OCI-LY7 (cell line): ENCODE measurements at regions not wholly inside any gene's neighbourhood (a gene's known extent, or its start where the extent isn't known, plus 50 kb on each side); places are given as distances from the start of the nearest gene placed in this dataset.

Experiments used
- BruUV-seq: library from RNA; stranded (reverse); fragments of 400-500 nt; replicated peaks from 2 replicates; lab custom pipeline; 2021; lab: Mats Ljungman, UMichigan
- CTCF ChIA-PET: fragments of 300-600 bp; sonication (Branson Sonifier 250); formaldehyde crosslinking; loops from one replicate; lab custom pipeline; 2022; ENCODE audit warnings: antibody characterized with exemption; ENCODE audit not compliant: unreplicated experiment; lab: Charles Lee
- POLR2A ChIA-PET: fragments of 300-600 bp; sonication (Branson Sonifier 250); formaldehyde crosslinking; loops from one replicate; lab custom pipeline; 2022; ENCODE audit warnings: antibody characterized with exemption; lab: Charles Lee
- DNase-seq: peaks from one replicate; pipeline ENCODE4 v3.0.0-alpha.2; 2015; ENCODE audit warnings: low spot score
- H2AFZ ChIP-seq: fragments of 200-600 bp; sonication (generic), shearing (Covaris generic); 2 replicates; pipeline ENCODE4 v1.6.1; 2014; ENCODE audit warnings: mild to moderate bottlenecking, antibody characterized with exemption, low read length, moderate library complexity
- H3K27ac ChIP-seq: fragments of 200-600 bp; sonication (generic); 2 replicates; pipeline ENCODE4 v1.5.1; 2014; ENCODE audit warnings: mixed run types, low read depth, mild to moderate bottlenecking, moderate library complexity, low read length, inconsistent platforms; ENCODE audit not compliant: poor library complexity, severe bottlenecking
- H3K36me3 ChIP-seq: fragments of 200-600 bp; sonication (generic); 2 replicates; pipeline ENCODE4 v1.6.1; 2014; ENCODE audit warnings: mild to moderate bottlenecking, antibody characterized with exemption, low read length, moderate library complexity, mixed read lengths; ENCODE audit not compliant: insufficient read depth
- H3K4me1 ChIP-seq: fragments of 200-600 bp; sonication (generic); 2 replicates; pipeline ENCODE4 v1.5.1; 2014; ENCODE audit warnings: mild to moderate bottlenecking, low read length; ENCODE audit not compliant: insufficient read depth, poor library complexity, severe bottlenecking
- H3K4me2 ChIP-seq: fragments of 200-600 bp; sonication (generic); 2 replicates; pipeline ENCODE4 v1.6.1; 2014; ENCODE audit warnings: mild to moderate bottlenecking, low read length
- H3K4me3 ChIP-seq: fragments of 200-600 bp; sonication (generic); 2 replicates; pipeline ENCODE4 v1.5.1; 2014; ENCODE audit warnings: mild to moderate bottlenecking, low read depth, low read length; ENCODE audit not compliant: poor library complexity, severe bottlenecking
- H3K79me2 ChIP-seq: fragments of 200-600 bp; sonication (generic); 2 replicates; pipeline ENCODE4 v1.6.1; 2016; ENCODE audit warnings: low read depth, mild to moderate bottlenecking, low read length, moderate library complexity, mixed read lengths; ENCODE audit not compliant: insufficient read depth
- H3K9me2 ChIP-seq: fragments of 200-600 bp; sonication (generic); 2 replicates; pipeline ENCODE4 v1.6.1; 2016; ENCODE audit warnings: mild to moderate bottlenecking, low read length, mixed read lengths; ENCODE audit not compliant: insufficient read depth
- H3K9me3 ChIP-seq: fragments of 200-600 bp; sonication (generic); 2 replicates; pipeline ENCODE4 v1.6.1; 2014; ENCODE audit warnings: mild to moderate bottlenecking, mixed run types, low read length, mixed read lengths
- H4K20me1 ChIP-seq: fragments of 200-600 bp; sonication (generic); 2 replicates; pipeline ENCODE4 v1.6.1; 2014; ENCODE audit warnings: mild to moderate bottlenecking, antibody characterized with exemption, low read length, moderate library complexity, mixed read lengths; ENCODE audit not compliant: insufficient read depth
- EZH2phosphoT487 ChIP-seq: fragments of 200-600 bp; sonication (generic); IDR thresholded peaks from 2 replicates; pipeline ENCODE4 v1.6.1; 2018; ENCODE audit warnings: low read depth, borderline replicate concordance, mild to moderate bottlenecking, mixed run types, antibody characterized with exemption, low read length, moderate library complexity, mixed read lengths
- intact Hi-C: fragments of 100-400 bp; cut with micrococcal nuclease; formaldehyde crosslinking; loops from one replicate; pipeline ENCODE4 v1.10.0; 2022; ENCODE audit not compliant: unreplicated experiment
- TF ChIP-seq, protein P1 (sequence below): fragments of 200-600 bp; sonication (generic); conservative IDR thresholded peaks from 2 replicates; pipeline ENCODE4 v1.5.1; 2014; ENCODE audit warnings: mild to moderate bottlenecking, antibody characterized with exemption, low read length, moderate library complexity, mixed read lengths

DNA sequence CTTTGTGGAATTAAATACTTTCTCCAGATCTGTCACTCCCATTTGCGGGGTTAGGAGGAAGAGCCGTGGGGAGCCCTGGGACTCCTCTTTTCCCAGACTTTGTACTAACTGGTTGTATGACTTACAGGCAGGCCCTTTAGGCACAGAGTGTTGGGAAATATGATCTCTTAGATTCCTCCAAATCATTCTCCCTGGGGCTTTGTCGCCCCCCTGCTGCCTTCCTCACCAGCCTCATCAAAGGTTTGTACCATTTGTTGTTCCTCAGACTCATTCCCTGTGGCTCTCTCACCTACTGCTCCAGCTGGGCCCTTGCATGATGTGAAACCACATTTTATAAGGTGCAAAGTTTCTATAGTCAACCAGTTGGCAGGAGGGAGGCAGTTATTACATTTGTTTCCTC, 56.4 kb downstream of the CRYGS start:
- no peak overlapping the region for H3K27ac ChIP-seq
- H3K79me2 ChIP-seq: no peaks in the 10 kb centered on the region
- no peaks in the 10 kb centered on the region for H4K20me1 ChIP-seq
- no peaks in the 10 kb centered on the region for H3K9me3 ChIP-seq
- no peaks in the 10 kb centered on the region for H3K4me1 ChIP-seq
- intact Hi-C loops: no loop called here
- TF ChIP-seq, protein P1, sequence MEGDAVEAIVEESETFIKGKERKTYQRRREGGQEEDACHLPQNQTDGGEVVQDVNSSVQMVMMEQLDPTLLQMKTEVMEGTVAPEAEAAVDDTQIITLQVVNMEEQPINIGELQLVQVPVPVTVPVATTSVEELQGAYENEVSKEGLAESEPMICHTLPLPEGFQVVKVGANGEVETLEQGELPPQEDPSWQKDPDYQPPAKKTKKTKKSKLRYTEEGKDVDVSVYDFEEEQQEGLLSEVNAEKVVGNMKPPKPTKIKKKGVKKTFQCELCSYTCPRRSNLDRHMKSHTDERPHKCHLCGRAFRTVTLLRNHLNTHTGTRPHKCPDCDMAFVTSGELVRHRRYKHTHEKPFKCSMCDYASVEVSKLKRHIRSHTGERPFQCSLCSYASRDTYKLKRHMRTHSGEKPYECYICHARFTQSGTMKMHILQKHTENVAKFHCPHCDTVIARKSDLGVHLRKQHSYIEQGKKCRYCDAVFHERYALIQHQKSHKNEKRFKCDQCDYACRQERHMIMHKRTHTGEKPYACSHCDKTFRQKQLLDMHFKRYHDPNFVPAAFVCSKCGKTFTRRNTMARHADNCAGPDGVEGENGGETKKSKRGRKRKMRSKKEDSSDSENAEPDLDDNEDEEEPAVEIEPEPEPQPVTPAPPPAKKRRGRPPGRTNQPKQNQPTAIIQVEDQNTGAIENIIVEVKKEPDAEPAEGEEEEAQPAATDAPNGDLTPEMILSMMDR: no peak
- no peak for TF ChIP-seq EZH2phosphoT487
- no peak overlapping the region for H2AFZ ChIP-seq
- no peaks in the 10 kb centered on the region for H3K36me3 ChIP-seq
- H3K4me2 ChIP-seq: no peak overlapping the region
- H3K4me3 ChIP-seq: no peak overlapping the region
- ChIA-PET CTCF (no interaction called here), POLR2A (interaction anchor here (0.6 to 1.0 kb wide), 2 partner anchors 18 to 1046 kb away, joined by 3 read pairs; no protein-coding TSS in a partner anchor)
- no peaks in the 10 kb centered on the region for H3K9me2 ChIP-seq
- no peak for DNase-seq
- no TSS peak for BruUV-seq

- H3K4me1 ChIP-seq: no peaks in the 10 kb centered on the region
- TF ChIP-seq, protein P1: no peak
- no peak for TF ChIP-seq EZH2phosphoT487
- intact Hi-C loops: no loop called here
- H3K27ac ChIP-seq: no peak overlapping the region
- CTCF ChIA-PET: no interaction called here
- H3K4me2 ChIP-seq: no peak overlapping the region
- H3K9me2 ChIP-seq: no peaks in the 10 kb centered on the region
- no peaks in the 10 kb centered on the region for H3K9me3 ChIP-seq
- no peaks in the 10 kb centered on the region for H4K20me1 ChIP-seq
- no peaks in the 10 kb centered on the region for H3K79me2 ChIP-seq
- no peaks in the 10 kb centered on the region for H3K36me3 ChIP-seq
- POLR2A ChIA-PET: interaction anchor here (1.0 kb wide), 1 partner anchor 17 kb away, joined by 3 read pairs; no protein-coding TSS in a partner anchor
- BruUV-seq: no TSS peak
- H2AFZ ChIP-seq: no peak overlapping the region
- H3K4me3 ChIP-seq: no peak overlapping the region
- DNase-seq: no peak
Measured at GRCh38 chr3:186487037-186487436, 57.1 kb downstream of the CRYGS start.

GRCh38 chr3:186483611-186484340, 60.4 kb downstream of the CRYGS start:
- ChIA-PET POLR2A (interaction anchor here (0.9 to 1.2 kb wide), 3 partner anchors 9 to 59 kb away, joined by 3 to 4 read pairs (median 3); no protein-coding TSS in a partner anchor), CTCF (no interaction called here)
- no peaks in the 10 kb centered on the region for H3K36me3 ChIP-seq
- no peak for DNase-seq
- TF ChIP-seq EZH2phosphoT487: no peak
- TF ChIP-seq, protein P1: no peak
- H3K27ac ChIP-seq: no peak overlapping the region
- no TSS peak for BruUV-seq
- no peaks in the 10 kb centered on the region for H3K9me3 ChIP-seq
- no peak overlapping the region for H3K4me2 ChIP-seq
- no peaks in the 10 kb centered on the region for H4K20me1 ChIP-seq
- no peaks in the 10 kb centered on the region for H3K9me2 ChIP-seq
- H3K79me2 ChIP-seq: no peaks in the 10 kb centered on the region
- H3K4me1 ChIP-seq: no peaks in the 10 kb centered on the region
- intact Hi-C loops: no loop called here
- H2AFZ ChIP-seq: no peak overlapping the region
- H3K4me3 ChIP-seq: no peak overlapping the region
